ENCODE measurements at regions not wholly inside any gene's neighbourhood (a gene's known extent, or its start where the extent isn't known, plus 50 kb on each side); places are given as distances from the start of the nearest gene placed in this dataset.

GRCh38 chr10:53412651-53413050, 640.1 kb upstream of the MBL2 start:
- Histone ChIP-seq H3K4me1 (no peaks in the 10 kb centered on the region), H3K27ac (no peak overlapping the region), H3K9me3 (no peaks in the 10 kb centered on the region), H3K27me3 (no peaks in the 10 kb centered on the region), H3K36me3 (no peaks in the 10 kb centered on the region), H3K4me3 (no peak overlapping the region)
- intact Hi-C loops (cut with DNase I; ENCODE audit: low total_unique reads): no loop called here
- in situ Hi-C loops (cut with MboI; ENCODE audit: low sequenced_read_pairs in 4 of 4): no loop called here
- DNase-seq (no peak), ATAC-seq (no peak)
- no peak for TF ChIP-seq CTCF (IDR thresholded peaks at IDR 0.05 in 4 of 5, conservative IDR thresholded peaks at IDR 0.05 in 1 of 5)
- no peak for TF ChIP-seq POLR2A (IDR thresholded peaks at IDR 0.05)

GRCh38 chr10:53406532-53406931, 633.9 kb upstream of the MBL2 start:
- H3K4me1 ChIP-seq: peaks cover 0 to 5% of the 10 kb centered on the region in 2 donors
- in situ Hi-C loops (cut with MboI; ENCODE audit: low sequenced_read_pairs in 4 of 4): no loop called here
- DNase-seq: no peak
- H3K36me3 ChIP-seq: no peaks in the 10 kb centered on the region
- H3K27me3 ChIP-seq: no peaks in the 10 kb centered on the region
- H3K4me3 ChIP-seq: no peak overlapping the region
- no peak overlapping the region for H3K27ac ChIP-seq
- no peak for ATAC-seq
- TF ChIP-seq CTCF (IDR thresholded peaks at IDR 0.05 in 4 of 5, conservative IDR thresholded peaks at IDR 0.05 in 1 of 5) (no peak), POLR2A (IDR thresholded peaks at IDR 0.05) (no peak)
- intact Hi-C loops (cut with DNase I; ENCODE audit: low total_unique reads): no loop called here
- no peaks in the 10 kb centered on the region for H3K9me3 ChIP-seq

GRCh38 chr10:53403688-53404087, 631.1 kb upstream of the MBL2 start:
- peaks cover 0 to 5% of the 10 kb centered on the region in 2 donors for H3K4me1 ChIP-seq
- intact Hi-C loops (cut with DNase I; ENCODE audit: low total_unique reads): no loop called here
- in situ Hi-C loops (cut with MboI; ENCODE audit: low sequenced_read_pairs in 4 of 4): no loop called here
- no peak overlapping the region for H3K4me3 ChIP-seq
- no peak for TF ChIP-seq POLR2A (IDR thresholded peaks at IDR 0.05)
- TF ChIP-seq CTCF (IDR thresholded peaks at IDR 0.05 in 4 of 5, conservative IDR thresholded peaks at IDR 0.05 in 1 of 5): no peak
- H3K27me3 ChIP-seq: no peaks in the 10 kb centered on the region
- ATAC-seq: peak; percentile 79 to 88
- H3K27ac ChIP-seq: no peak overlapping the region
- H3K9me3 ChIP-seq: no peaks in the 10 kb centered on the region
- DNase-seq: peak; percentile 4 to 41
- no peaks in the 10 kb centered on the region for H3K36me3 ChIP-seq

- Histone ChIP-seq H3K9me3 (no peaks in the 10 kb centered on the region), H3K27ac (no peak overlapping the region), H3K4me3 (no peak overlapping the region), H3K4me1 (peaks cover 0 to 5% of the 10 kb centered on the region in 2 donors), H3K36me3 (no peaks in the 10 kb centered on the region), H3K27me3 (no peaks in the 10 kb centered on the region)
- DNase-seq (no peak), ATAC-seq (no peak)
- in situ Hi-C loops (cut with MboI; ENCODE audit: low sequenced_read_pairs in 4 of 4): no loop called here
- TF ChIP-seq POLR2A (IDR thresholded peaks at IDR 0.05) (no peak), CTCF (IDR thresholded peaks at IDR 0.05 in 4 of 5, conservative IDR thresholded peaks at IDR 0.05 in 1 of 5) (no peak)
- intact Hi-C loops (cut with DNase I; ENCODE audit: low total_unique reads): no loop called here
Measured at GRCh38 chr10:53402594-53402993, 630.0 kb upstream of the MBL2 start.

GRCh38 chr10:53401536-53401935, 629.0 kb upstream of the MBL2 start:
- H3K27ac ChIP-seq: no peak overlapping the region
- in situ Hi-C loops (cut with MboI; ENCODE audit: low sequenced_read_pairs in 4 of 4) (no loop called here), intact Hi-C loops (cut with DNase I; ENCODE audit: low total_unique reads) (no loop called here)
- ATAC-seq: no peak
- H3K4me3 ChIP-seq: no peak overlapping the region
- peaks cover 0 to 5% of the 10 kb centered on the region in 2 donors for H3K4me1 ChIP-seq
- H3K9me3 ChIP-seq: no peaks in the 10 kb centered on the region
- DNase-seq: no peak
- no peaks in the 10 kb centered on the region for H3K36me3 ChIP-seq
- no peaks in the 10 kb centered on the region for H3K27me3 ChIP-seq
- TF ChIP-seq POLR2A (IDR thresholded peaks at IDR 0.05) (no peak), CTCF (IDR thresholded peaks at IDR 0.05 in 4 of 5, conservative IDR thresholded peaks at IDR 0.05 in 1 of 5) (no peak)
